ENCODE measurements at regions not wholly inside any gene's neighbourhood (a gene's known extent, or its start where the extent isn't known, plus 50 kb on each side); places are given as distances from the start of the nearest gene placed in this dataset.
"Not testable (repeated sequence)": the region's sequence is repeated elsewhere in the genome, so short reads cannot be mapped to it uniquely, and the experiment has no call there.

GRCh38 chr12:104906695-104907094 lies 51.4 kb downstream of the SLC41A2 start:
- DNase-seq (ENCODE audit: low spot score) = no peak

GRCh38 chr12:104905446-104905845 lies 52.6 kb downstream of the SLC41A2 start:
- DNase-seq (ENCODE audit: low spot score) = not testable (repeated sequence)

GRCh38 chr12:104903648-104904423 lies 54.3 kb downstream of the SLC41A2 start:
- no peak for DNase-seq (ENCODE audit: low spot score)

- DNase-seq (ENCODE audit: low spot score) = no peak
Measured at GRCh38 chr12:104902125-104902524, 56.0 kb downstream of the SLC41A2 start.

- DNase-seq (ENCODE audit: low spot score) = no peak
Measured at GRCh38 chr12:104896710-104897109, 61.4 kb downstream of the SLC41A2 start.

GRCh38 chr12:104896146-104896545 lies 61.9 kb downstream of the SLC41A2 start:
- DNase-seq (ENCODE audit: low spot score) = no peak

GRCh38 chr12:104895415-104895814 lies 62.7 kb downstream of the SLC41A2 start:
- DNase-seq (ENCODE audit: low spot score) = no peak

- DNase-seq (ENCODE audit: low spot score) = no peak
Measured at GRCh38 chr12:104890476-104891096, 67.5 kb downstream of the SLC41A2 start.

- no peak for DNase-seq (ENCODE audit: low spot score)
Measured at GRCh38 chr12:104889735-104890134, 68.4 kb downstream of the SLC41A2 start.

GRCh38 chr12:104888892-104889291 lies 69.2 kb downstream of the SLC41A2 start:
- no peak for DNase-seq (ENCODE audit: low spot score)

- DNase-seq (ENCODE audit: low spot score) = no peak
Measured at GRCh38 chr12:104888481-104888880, 69.6 kb downstream of the SLC41A2 start.

GRCh38 chr12:104887452-104887851 lies 70.6 kb downstream of the SLC41A2 start:
- DNase-seq (ENCODE audit: low spot score) = no peak

GRCh38 chr12:104886418-104887401 lies 71.4 kb downstream of the SLC41A2 start:
- DNase-seq (ENCODE audit: low spot score) = no peak

GRCh38 chr12:104878858-104879257 lies 79.2 kb downstream of the SLC41A2 start:
- not testable (repeated sequence) for DNase-seq (ENCODE audit: low spot score)

- DNase-seq (ENCODE audit: low spot score) = peak; percentile 33
Measured at GRCh38 chr12:104877103-104877705, 80.9 kb downstream of the SLC41A2 start.

- no peak for DNase-seq (ENCODE audit: low spot score)
Measured at GRCh38 chr12:104873374-104873773, 84.7 kb downstream of the SLC41A2 start.

- DNase-seq (ENCODE audit: low spot score) = no peak
Measured at GRCh38 chr12:104870797-104871196, 87.3 kb downstream of the SLC41A2 start.

- DNase-seq (ENCODE audit: low spot score) = no peak
Measured at GRCh38 chr12:104866291-104866690, 91.8 kb downstream of the SLC41A2 start.

- DNase-seq (ENCODE audit: low spot score) = no peak
Measured at GRCh38 chr12:104865080-104865479, 93.0 kb downstream of the SLC41A2 start.

- no peak for DNase-seq (ENCODE audit: low spot score)
Measured at GRCh38 chr12:104864668-104865067, 93.4 kb downstream of the SLC41A2 start.

GRCh38 chr12:104863296-104863948 lies 94.7 kb downstream of the SLC41A2 start:
- no peak for DNase-seq (ENCODE audit: low spot score)

Data from CD4-positive, alpha-beta T cell treated with Interleukin-15 for 4 hours (primary cell).